Subcutaneous abdominal adipose tissue (tissue), 5 donors: ENCODE measurements at regions not wholly inside any gene's neighbourhood (a gene's known extent, or its start where the extent isn't known, plus 50 kb on each side); places are given as distances from the start of the nearest gene placed in this dataset.

Source experiments
- H3K27ac ChIP-seq: one replicate; pipeline ENCODE4 v1.7.0; 2013; ENCODE audit warnings: low read depth, mild to moderate bottlenecking, inconsistent platforms, low read length, moderate library complexity
- H3K27me3 ChIP-seq, 5 donors: one replicate each; pipeline ENCODE4 v1.7.0; 2013; ENCODE audit warnings: low read length in 5 of 5, inconsistent platforms in 1 of 5; ENCODE audit not compliant: control insufficient read depth in 5 of 5, insufficient read depth in 4 of 5
- H3K36me3 ChIP-seq, 5 donors: one replicate each; pipeline ENCODE4 v1.7.0; 2013; ENCODE audit warnings: low read length in 5 of 5; ENCODE audit not compliant: control insufficient read depth in 5 of 5, insufficient read depth in 5 of 5
- H3K4me1 ChIP-seq, 5 donors: one replicate each; pipeline ENCODE4 v1.7.0; 2013; ENCODE audit warnings: low read length in 5 of 5, mild to moderate bottlenecking in 3 of 5, moderate library complexity in 1 of 5; ENCODE audit not compliant: control insufficient read depth in 5 of 5, insufficient read depth in 5 of 5
- H3K4me3 ChIP-seq, 5 donors: one replicate each; pipeline ENCODE4 v1.7.0; 2013; ENCODE audit warnings: low read length in 5 of 5, low read depth in 1 of 5
- H3K9ac ChIP-seq, 5 donors: one replicate each; pipeline ENCODE4 v1.7.0; 2013; ENCODE audit warnings: low read length in 5 of 5, mild to moderate bottlenecking in 4 of 5, moderate library complexity in 3 of 5
- H3K9me3 ChIP-seq, 5 donors: one replicate each; pipeline ENCODE4 v1.7.0; 2013; ENCODE audit warnings: low read length in 5 of 5; ENCODE audit not compliant: control insufficient read depth in 5 of 5
- donor health status: healthy.
- donor health status: healthy.
- donor health status: healthy.
- donor health status: healthy.
- donor health status: healthy.

DNA sequence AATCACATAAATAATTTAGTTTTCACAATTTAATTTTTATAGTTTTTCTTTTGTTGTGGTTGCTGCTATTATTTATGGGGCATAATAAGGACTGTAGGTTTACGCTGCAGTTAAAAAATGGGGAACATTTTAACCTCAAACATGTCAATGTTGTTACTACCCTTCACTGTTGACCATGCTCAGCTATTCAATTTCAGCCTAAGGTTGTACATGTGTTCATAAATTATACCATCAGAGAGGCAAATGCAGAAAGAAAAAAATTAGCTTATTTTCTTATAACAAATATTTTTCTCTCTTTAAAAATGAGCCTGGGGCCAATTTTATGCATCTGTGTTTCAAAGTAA, 110.1 kb upstream of the PITRM1 start:
- Histone ChIP-seq H3K36me3 (no peaks in the 10 kb centered on the region), H3K9me3 (no peaks in the 10 kb centered on the region), H3K27ac (no peak overlapping the region), H3K9ac (no peak overlapping the region), H3K4me3 (no peak overlapping the region), H3K4me1 (peaks cover 0 to 3% (median 0%) of the 10 kb centered on the region in 5 donors), H3K27me3 (peaks cover 0 to 3% (median 0%) of the 10 kb centered on the region in 5 donors)

DNA sequence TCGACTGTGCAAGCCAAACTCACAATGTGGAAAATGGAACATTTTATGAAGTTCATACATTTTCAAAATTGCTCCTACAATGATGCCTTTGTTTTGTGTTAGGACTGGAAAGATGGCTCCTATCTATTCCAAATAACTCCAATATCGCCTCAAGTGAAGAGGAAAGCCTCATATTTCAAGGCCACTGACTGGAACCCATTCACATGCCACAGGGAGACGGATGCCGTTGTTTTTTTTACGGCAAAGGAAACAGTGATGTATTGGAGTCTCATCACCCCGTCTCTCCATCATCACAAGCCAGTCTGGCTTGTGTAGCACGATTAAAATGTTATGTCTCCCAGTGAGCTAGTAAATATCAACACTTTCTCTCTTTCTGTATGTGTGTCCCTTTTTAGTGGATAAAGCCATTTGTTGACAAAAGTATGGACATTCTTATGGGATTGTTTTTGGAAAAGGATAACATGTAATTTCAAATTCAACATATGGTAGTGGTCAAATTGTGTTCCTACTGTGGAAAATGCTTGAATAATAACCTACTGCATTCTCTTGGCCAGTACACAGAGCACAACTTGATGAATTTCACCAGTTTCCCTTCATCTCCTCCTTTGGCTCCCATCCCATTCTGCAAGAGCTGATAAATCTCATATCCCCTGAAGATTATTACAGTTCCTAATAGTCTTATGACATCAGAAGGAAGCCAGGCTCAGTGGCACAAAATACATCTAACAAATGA, 109.5 kb upstream of the PITRM1 start:
- Histone ChIP-seq H3K9ac (no peak overlapping the region), H3K27ac (no peak overlapping the region), H3K27me3 (peaks cover 0 to 3% (median 0%) of the 10 kb centered on the region in 5 donors), H3K36me3 (no peaks in the 10 kb centered on the region), H3K4me3 (no peak overlapping the region), H3K4me1 (peaks cover 0 to 3% (median 0%) of the 10 kb centered on the region in 5 donors), H3K9me3 (no peaks in the 10 kb centered on the region)

DNA sequence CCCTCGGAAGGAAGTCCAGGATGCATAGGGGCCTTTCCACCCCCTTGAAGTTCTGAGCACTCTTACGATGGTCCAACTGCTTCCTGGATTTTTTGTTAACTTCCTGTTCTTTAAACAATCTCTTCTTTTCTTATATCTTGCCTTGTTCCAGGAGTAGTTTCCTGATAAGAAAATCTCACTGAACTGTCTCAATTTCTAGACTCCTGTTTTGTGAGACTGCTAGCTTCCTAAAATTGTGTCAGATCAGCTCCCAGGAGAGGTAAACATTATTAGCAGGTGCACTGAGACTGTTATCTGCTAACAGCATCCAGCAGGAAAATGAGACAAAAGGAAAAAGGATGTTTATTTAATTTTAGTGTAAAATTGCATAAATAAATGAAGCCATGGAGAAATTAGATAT, 106.2 kb upstream of the PITRM1 start:
- Histone ChIP-seq H3K9me3 (no peaks in the 10 kb centered on the region), H3K27me3 (peaks cover 0 to 3% (median 0%) of the 10 kb centered on the region in 5 donors), H3K27ac (no peak overlapping the region), H3K4me3 (no peak overlapping the region), H3K36me3 (no peaks in the 10 kb centered on the region), H3K4me1 (peaks cover 0 to 3% (median 0%) of the 10 kb centered on the region in 5 donors), H3K9ac (no peak overlapping the region)

DNA sequence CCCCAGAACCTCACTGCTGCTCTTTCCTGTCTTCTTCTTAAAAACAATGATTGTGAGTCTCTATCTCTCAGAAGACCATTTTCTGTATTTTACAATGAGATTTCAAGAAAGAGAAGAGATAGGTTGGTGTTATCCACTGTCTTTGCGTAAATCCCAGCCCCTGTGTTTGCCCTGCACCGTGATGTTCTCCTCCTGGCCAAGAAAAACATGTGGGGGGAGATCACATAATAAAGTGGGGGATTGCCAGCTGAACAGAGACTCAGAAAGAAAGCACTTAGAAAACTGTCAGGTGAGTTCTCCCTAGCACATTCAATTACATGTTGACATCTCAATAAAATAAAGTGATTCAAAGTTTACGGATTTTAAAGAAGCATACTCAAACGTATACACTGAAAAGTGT, 105.0 kb upstream of the PITRM1 start:
- H3K27me3 ChIP-seq: peaks cover 0 to 3% (median 0%) of the 10 kb centered on the region in 5 donors
- H3K4me3 ChIP-seq: no peak overlapping the region
- H3K36me3 ChIP-seq: no peaks in the 10 kb centered on the region
- no peak overlapping the region for H3K27ac ChIP-seq
- no peaks in the 10 kb centered on the region for H3K9me3 ChIP-seq
- H3K4me1 ChIP-seq: peaks cover 0 to 5% (median 0%) of the 10 kb centered on the region in 5 donors
- H3K9ac ChIP-seq: no peak overlapping the region

DNA sequence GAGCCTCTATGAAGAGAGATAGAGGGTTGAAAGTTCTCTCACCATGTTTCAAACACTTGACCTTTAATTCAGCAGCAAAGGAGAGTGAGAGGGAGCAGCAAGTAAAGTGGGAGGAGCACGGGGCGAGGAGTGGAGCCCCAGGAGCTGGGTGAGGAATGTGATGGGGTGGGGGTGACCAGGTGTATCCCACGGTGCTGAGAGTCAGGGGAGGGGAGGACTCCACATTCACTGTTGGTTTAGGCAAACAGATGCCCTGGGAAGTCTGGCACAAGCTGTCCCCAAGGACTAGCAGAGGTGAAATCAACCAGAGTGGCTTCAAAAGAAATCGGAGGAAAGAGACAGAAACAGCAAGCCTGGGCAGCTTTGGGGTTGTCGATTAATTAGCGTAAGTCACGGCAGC, 101.8 kb upstream of the PITRM1 start:
- H3K36me3 ChIP-seq: no peaks in the 10 kb centered on the region
- no peak overlapping the region for H3K9ac ChIP-seq
- H3K4me3 ChIP-seq: no peak overlapping the region
- no peaks in the 10 kb centered on the region for H3K27me3 ChIP-seq
- H3K4me1 ChIP-seq: peaks cover 0 to 19% (median 0%) of the 10 kb centered on the region in 5 donors
- no peak overlapping the region for H3K27ac ChIP-seq
- H3K9me3 ChIP-seq: no peaks in the 10 kb centered on the region

DNA sequence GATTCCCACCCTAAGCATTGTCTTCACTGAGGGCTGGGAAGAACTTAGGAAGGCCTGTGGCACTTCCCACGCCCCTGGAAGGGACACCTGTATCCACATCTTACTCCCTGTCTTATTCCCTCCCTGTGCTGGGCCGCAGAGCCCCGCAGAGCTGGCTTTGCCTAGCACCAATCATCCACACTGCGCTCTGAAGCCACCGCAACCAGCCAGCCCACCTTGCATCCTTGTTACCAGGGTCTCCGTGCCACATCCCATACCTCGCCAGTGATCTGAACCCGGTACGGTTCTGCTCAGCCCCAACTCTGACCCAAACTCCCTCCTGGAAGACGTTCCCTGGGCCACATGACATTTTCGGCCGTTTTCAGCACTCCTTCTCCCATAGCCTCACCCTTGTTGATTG, 101.4 kb upstream of the PITRM1 start:
- H3K9ac ChIP-seq: no peak overlapping the region
- no peaks in the 10 kb centered on the region for H3K36me3 ChIP-seq
- H3K27me3 ChIP-seq: no peaks in the 10 kb centered on the region
- no peak overlapping the region for H3K27ac ChIP-seq
- no peak overlapping the region for H3K4me3 ChIP-seq
- no peaks in the 10 kb centered on the region for H3K9me3 ChIP-seq
- H3K4me1 ChIP-seq: peaks cover 0 to 19% (median 0%) of the 10 kb centered on the region in 5 donors

DNA sequence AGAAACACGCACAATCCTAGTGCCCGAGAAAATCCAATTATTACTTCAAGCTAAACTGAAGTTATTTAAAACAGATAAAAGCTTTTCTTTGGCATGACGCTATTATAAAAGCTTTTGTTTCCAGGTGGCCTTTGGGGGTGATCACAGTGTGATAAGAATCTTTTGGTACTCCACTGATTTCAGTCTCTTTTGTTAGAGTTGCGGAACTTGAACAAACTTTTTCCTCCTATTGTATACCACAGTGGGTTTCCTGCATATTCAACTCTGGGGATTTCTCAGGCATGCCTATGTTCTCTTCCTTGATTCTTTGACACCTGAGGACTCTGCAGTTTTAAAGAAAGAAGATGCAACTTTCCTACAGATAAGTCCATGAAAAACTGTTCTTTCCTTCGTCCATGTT, 99.7 kb upstream of the PITRM1 start:
- no peaks in the 10 kb centered on the region for H3K27me3 ChIP-seq
- no peak overlapping the region for H3K27ac ChIP-seq
- peaks cover 0 to 22% (median 0%) of the 10 kb centered on the region in 5 donors for H3K4me1 ChIP-seq
- H3K9ac ChIP-seq: no peak overlapping the region
- H3K4me3 ChIP-seq: no peak overlapping the region
- H3K9me3 ChIP-seq: no peaks in the 10 kb centered on the region
- no peaks in the 10 kb centered on the region for H3K36me3 ChIP-seq

DNA sequence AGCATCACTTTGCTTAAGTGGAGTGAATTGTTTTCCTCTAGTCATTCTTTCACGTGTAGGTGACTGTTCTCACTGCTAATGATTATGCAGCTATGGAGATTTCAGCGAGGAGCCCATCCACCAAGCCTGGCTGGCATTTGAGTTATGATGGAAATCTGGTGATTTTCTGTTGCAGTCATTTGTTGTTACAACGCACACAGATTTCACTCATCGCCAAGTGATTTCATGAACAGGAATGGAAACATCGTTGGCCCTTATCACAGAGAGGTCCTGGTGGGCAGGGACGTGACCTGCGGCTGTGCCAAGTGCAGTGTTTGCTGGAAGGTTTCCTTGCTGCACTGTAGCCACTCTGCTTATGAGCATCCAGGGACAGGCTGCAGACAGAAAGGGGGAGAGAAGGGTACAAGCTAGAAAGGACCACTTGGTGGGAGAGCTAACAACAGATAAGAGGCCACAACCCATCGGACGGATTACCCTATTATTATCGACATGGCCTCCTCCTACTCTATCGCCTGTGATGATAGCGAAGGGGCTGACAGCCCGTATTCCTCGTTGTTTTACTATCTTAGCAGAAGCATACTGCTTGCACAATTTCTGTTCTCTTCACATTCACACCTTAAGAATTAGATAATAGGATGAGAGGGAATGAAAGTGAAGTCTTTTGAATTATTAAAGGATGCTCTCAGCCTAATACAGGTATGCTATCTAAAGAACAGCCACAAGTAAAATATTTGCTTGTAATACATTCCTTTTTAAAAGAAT, 99.0 kb upstream of the PITRM1 start:
- H3K9ac ChIP-seq: no peak overlapping the region
- no peaks in the 10 kb centered on the region for H3K36me3 ChIP-seq
- no peaks in the 10 kb centered on the region for H3K9me3 ChIP-seq
- no peak overlapping the region for H3K4me3 ChIP-seq
- H3K27ac ChIP-seq: no peak overlapping the region
- H3K4me1 ChIP-seq: peaks cover 0 to 22% (median 0%) of the 10 kb centered on the region in 5 donors
- no peaks in the 10 kb centered on the region for H3K27me3 ChIP-seq

DNA sequence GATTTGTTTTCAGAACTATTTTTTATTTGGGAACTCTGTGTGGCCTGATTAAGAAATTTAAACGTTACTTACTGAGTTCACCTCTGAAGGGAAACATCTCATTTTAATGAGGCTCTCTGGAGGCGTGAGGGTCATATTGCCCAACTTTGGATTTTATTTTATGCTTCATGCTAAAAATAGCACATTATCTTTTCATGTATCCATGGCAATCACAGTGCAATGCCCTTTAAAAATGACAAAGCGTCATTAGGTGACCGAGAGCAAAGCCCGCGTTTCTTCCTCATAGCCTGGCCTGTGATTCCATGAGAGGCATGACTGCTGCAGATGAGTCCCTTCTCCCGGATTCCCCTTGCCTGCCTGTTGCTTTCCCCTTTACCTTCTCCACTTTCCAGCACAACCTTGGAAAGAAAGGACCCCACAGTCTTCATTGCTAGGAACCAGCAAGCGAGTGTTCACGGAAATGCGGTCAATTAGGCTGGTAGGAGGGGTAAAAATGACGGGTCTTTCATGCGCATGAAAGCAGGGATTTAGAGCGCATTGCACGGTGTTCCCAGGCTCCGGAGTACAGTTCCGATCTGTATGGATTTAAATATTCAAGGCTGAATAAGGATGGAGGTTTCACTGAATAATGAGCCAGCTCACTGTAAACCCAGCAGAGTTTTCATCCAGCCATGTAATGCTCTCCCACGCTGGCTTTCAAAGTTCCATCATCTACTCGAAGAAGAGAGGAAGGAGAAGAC, 98.2 kb upstream of the PITRM1 start:
- Histone ChIP-seq H3K9me3 (no peaks in the 10 kb centered on the region), H3K36me3 (no peaks in the 10 kb centered on the region), H3K9ac (no peak overlapping the region), H3K27me3 (no peaks in the 10 kb centered on the region), H3K4me3 (no peak overlapping the region), H3K4me1 (peaks cover 0 to 22% (median 0%) of the 10 kb centered on the region in 5 donors), H3K27ac (no peak overlapping the region)

DNA sequence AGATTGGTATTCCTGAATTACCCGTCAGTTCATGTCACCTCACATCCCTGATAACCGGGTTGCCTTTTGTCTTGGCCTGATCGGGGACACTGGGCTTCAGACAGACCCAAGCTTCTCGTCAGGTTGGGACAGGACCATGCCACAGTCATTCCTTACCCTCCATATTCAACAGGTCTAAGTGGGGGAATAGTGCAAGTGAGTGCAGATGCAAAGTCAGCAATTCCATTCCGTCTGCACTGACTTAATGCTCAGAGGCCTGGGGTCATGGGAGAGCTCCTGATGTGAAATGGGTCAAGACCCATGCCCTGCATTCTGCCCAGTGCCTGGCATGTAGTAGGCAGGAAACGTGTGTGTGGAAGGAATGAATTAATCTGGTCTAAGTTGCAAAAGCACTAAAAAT, 95.4 kb upstream of the PITRM1 start:
- no peaks in the 10 kb centered on the region for H3K36me3 ChIP-seq
- H3K9ac ChIP-seq: no peak overlapping the region
- no peaks in the 10 kb centered on the region for H3K27me3 ChIP-seq
- peaks cover 0 to 39% (median 10%) of the 10 kb centered on the region in 5 donors for H3K4me1 ChIP-seq
- H3K4me3 ChIP-seq: no peak overlapping the region
- no peak overlapping the region for H3K27ac ChIP-seq
- no peaks in the 10 kb centered on the region for H3K9me3 ChIP-seq
